Pons (tissue), 1 donor: ENCODE measurements at regions not wholly inside any gene's neighbourhood (a gene's known extent, or its start where the extent isn't known, plus 50 kb on each side); places are given as distances from the start of the nearest gene placed in this dataset.
"Not testable (repeated sequence)": the region's sequence is repeated elsewhere in the genome, so short reads cannot be mapped to it uniquely, and the experiment has no call there.

Experiments used
- DNase-seq: peaks from one replicate; pipeline ENCODE4 v3.0.0-alpha.2; 2016; ENCODE audit warnings: low spot score

DNA sequence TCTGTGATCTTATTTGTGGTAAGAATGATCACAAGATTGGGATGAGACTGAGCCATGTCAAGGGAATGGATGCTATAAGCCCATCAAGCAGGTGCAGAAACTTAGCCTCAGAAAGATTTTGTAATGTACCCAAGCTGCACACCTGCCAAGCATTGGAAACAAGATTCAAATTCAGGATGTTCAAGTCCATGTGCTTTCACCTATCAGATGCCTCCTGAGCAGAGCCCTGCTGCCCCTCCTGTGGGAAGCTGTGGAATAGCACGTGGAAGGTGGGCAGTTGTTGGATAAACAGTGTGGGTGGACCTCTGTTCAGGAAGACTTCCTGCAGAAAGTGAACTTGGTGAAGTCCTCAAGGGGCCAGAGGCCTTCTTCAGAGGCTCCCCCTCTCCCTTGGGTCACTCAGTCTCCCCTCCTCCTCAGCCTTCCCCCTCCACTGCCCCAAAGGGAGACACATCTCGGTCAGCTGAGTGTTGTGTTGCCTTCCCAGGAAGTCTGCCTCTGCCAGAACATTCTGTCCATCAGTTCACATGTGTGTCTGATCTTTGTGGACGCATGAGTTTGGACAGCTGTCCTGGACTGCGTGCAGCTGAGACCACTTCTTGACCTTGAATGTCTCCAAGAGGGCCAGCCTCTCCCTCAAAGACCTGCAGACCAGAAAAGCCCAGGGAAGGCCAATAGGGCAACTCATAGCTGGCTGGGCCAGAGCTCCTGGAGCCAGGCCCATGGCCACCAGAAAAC, 186.1 kb downstream of the INHBB start:
- DNase-seq = no peak

DNA sequence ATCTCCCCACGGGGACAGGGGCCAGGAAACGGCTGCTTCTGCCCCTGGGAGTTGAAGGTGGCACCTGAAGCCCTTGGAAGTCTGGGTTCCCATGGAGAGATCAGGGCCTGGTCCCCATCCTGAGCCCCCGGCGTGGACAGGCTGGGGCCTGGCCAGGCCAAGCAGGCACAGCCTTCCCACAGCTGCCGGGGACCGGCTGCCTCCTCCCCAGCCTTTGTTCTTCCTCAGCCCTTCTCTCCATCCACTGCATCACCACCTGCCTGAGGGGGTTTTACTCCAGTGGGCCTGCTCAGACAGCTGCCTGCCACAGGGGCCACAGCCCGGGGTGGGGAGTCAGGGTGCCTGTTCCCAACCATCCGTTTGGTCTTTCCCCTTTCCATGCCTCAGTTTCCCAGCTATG, 187.7 kb downstream of the INHBB start:
- no peak for DNase-seq

DNA sequence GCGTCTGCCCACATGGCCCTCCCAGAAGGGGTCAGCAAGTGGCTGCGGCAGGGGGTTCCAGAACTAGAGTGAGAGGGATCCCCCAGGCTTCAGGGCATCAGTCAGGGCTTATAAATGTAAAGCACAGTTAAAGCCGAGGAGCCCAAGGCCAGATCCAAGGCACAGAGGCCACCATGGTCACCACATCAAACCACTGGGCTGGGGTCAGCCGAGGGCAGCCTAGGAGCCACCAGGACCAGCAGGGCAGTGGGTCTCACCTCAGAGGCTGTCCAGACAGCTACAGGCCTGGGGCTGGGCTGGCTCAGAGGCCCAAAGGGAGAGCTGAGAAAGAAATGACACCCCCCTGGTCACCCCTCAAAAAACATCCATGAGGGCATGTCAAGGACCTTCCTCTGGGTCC, 188.5 kb downstream of the INHBB start:
- no peak for DNase-seq

DNA sequence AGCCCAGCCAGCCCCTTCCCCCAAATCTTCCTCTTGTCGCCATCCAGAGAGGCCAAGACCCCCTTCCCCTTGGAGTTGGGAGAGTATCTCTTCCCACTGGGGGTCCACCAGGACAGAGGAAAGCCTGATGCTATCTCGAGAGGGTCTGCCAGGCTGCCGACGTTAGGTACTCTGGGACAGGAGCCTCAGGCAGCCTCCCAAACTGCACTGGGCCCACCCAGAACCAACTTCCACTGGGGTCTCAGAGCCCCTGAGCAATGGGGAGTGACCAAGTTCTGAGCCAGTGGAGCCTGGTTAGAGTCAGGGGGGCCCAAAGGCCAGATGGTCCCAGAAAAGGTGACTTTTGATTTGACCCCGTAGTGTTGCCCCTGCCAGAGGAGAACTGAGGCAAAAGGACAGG, 189.1 kb downstream of the INHBB start:
- no peak for DNase-seq

DNA sequence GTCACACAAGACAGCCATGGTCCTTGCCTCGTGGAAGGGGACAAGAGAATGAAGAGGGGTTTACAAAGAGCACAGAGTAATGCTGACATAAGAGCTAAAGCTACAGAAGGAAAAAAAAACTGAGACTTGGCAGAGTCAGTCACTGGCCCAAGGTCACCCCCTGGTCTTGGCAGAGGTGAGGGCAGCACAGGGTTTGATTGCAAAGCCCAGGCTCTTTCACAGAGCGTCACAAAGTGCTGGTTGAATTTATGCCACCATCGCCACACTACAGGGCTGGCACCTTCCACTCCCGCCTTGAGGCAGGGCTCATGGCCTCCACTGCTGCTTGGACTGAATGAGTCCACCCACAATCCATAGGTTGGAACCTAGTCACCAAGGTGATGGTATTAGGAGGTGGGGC, 190.2 kb downstream of the INHBB start:
- no peak for DNase-seq

DNA sequence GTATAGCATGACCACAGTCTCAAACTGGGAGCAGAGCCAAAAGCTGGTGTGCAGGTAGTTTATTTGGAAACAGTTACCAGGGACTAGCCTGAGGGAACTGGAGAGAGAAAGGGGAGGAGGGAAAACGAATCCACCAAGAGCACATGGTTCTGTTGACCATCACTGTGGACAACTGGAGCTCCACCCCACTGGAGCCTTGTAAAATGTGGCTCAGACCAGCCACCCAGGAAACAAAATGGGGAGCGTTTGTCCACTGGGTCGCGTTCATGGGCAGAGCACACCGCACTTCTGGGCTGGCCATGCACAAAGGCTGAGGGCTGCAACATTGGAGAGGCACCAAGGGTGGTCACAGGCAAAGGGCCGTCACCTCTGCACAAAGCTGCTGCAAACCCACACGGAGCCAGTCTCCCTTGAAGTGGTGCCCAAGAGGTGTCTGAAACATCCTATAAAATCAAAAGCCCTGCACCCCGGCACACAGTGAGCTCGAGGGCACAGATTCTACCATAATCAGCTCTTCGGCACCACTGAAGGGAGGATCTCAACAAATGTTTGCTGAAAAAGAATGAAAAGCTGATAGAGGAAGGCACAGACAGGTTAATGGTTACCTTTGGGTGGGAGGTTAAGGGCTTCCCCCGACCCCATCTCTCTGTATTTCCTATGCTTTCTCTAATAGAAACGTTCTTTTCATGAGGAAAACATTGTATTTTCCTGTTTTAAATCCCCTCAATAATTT, 192.9 kb downstream of the INHBB start:
- DNase-seq = no peak

DNA sequence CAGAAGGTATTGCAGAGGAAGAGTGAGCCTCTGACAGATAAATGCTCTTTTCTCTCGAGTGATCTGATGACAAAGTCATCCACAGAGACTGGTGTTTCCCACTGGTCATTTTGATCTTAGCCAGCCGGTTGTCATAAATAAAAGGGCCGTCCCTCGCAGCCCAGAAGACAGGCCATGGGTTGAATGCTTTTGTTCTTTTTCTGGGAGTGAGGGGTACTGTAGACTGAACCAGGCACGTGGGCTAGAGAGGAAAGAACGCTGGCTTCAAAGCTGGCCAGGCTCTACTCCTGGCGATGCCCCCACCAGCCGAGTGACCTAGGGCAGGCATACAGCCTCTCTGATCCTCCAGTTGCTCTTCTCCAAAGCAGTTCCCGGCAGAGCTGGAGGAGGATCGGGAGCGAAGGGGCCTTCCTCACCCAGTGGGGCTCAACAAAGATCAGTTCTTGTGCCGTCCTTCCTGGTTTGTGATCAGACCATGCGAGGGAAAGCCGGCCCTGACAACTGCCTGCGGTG, 193.5 kb downstream of the INHBB start:
- no peak for DNase-seq

DNA sequence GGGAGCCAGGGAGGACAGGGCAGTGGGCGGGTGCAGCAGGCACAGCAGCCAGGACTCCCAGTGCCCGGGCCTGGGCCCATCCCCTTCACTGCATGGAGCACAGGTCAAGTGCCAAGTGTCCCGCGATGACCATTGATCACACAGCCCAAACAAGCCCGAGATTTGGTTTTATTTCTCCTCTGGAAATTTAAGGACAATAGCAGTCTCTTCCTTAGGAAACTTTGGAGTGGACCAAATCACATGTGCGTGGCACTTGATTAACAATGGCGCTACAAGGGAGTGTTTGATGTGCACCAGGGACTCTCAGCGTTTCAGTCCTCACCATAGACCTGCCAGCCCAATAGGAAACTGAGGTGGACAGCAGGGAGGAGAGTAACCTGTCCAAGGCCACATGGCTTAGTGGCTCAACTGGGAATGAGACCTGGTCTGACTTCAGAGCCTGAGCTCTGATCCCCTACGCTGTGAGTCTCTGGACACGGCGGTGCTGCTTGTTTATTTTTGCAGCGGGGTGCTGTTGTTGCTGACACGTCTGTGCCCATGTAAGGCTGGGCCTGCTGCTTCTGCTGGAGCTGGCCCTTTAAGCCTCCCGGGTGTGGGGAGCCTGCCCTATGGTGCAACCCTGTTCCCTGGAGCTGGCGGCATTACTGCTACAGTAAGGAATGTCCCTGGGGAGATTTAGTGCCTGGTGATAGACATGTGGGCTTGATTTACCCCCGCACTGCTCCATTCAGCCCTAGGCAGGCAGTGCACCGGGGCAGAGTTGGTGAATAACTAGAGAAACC, 194.2 kb downstream of the INHBB start:
- DNase-seq = no peak

DNA sequence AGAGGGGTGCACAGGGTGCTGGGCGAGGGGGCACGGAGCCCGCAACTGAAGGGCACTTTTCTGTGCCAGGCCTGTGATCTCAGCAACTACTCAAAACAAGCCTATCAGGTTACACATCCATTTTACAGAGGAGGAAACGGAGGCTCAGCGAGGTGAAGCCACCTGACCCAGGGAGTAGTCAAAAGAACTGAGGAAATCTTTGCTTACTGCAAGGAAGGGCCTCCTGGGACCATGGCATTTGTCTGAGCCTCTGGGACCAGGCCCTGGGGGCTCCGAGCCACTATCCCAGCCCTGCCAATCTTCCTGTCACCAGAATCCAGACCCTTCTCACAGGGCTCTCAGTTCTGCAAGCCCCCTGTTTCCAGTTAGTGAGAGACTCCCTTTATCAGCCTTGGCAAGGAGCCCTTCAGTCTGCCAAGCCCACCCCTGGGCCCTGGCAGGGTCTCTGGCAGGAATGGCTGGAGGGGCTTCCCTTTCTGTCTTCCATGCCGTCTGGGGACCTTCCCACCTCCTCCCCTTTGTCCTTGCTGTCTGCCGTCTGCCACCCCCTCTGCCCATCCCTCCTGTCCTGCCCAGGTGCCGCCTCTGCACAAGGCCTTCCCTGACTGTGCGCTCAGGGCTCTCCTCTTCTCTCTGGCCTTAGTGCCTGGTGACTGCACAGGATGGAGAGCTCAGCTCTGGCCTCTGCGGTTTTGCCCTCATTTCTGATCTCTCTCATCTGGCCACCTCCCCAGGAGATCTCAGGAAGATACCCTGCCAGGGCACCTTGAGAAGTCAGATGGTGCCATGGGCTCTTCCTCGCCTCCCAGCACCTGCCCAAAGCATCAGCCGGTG, 194.7 kb upstream of the GLI2 start:
- DNase-seq = no peak

DNA sequence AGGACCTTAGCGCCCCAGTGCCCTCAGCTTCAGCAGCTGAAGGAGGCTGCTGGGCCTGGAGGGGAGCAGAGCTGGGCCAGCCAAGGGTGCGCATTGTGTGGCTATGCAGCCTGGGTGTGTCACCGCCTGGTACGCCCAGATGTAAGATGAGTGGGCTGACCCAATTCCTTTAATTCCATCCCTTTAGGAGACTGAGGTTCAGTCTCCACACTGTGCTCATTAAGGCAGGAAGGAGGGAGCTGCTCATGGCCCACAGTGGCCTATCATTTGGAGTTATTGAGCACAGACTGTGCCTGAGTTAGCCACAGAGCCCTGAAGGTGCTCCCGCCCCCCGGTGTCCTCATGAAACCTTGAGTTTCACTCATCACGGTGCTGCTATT, 194.1 kb upstream of the GLI2 start:
- no peak for DNase-seq

DNA sequence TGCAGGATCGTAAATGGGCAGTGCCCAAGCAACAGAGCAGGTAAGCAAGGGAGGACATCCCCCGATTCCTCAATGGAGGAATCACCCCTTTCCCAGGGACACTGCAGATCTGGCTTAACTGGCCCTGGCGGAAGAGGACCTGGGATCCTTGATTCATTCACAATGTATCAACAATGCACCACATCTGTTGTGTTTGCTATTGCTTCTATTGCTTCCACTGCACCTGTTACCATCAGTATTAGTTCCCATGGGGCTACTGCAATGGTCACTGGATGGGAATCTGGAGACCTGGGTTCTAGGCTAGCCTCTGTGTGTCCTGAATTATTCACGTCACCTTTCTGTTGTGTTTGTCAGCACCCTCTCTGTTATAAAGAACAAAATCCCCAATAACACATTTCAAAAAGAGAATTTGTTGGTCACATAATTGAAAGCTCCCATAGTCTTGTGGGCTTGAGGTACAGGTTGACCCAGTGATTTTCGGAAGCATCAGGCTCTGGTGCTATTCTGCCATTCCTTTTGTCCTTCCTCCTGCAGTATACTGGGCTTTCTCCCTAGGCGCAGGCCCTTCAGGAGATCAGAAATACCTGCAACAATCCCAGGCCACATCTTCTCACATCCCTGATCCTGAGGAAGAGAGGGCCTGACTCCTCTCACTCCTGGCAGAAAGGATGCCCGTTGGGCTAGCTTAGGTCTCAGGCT, 193.5 kb upstream of the GLI2 start:
- no peak for DNase-seq

DNA sequence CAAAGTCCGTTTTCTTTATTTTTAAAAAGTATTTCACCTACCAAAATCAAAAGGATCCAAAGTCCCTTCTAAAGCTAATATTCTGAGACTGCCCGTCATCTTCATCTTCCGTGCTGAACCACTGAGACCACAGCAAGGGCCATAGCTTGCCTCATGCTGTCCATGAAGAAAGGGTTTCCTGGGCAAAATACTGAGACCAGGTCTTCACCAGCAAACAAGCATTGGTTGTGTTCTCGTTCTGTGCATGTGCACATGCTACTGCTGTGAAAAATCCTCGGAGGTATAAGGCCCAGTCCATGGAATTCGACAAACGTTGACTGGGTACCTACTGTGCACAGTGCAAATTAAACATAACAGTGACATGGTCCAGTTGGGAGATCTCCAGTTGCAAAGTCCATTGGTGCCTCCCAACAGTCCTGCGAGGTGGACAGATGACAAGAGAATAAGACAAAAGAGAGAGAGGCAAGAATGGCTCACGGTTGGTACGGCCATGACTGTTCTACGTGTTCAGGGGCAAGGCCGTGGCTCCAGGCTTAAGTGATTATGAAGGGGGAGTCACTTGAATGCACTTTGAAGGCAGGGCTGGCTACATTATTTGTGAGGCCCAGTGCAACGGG, 192.6 kb upstream of the GLI2 start:
- DNase-seq = no peak

DNA sequence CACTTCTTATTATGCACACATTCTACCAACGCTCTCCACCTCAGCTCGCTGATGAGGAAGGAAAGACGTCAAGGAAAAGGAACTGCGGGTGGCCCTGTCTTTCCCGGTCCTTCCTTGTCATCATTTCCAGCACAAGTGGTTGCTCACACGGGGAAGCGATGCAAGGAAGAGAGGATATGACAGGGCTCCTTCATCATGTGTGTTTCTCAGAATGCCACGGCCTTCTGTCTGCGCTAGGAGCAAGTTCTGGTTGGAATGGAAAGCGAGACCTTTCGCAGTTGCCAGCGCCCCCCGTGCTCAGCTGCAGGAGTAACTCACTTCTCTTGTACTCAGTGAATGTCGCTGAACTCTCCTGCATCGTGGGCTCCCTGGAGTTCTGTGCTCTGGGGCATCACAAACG, 191.8 kb upstream of the GLI2 start:
- no peak for DNase-seq

DNA sequence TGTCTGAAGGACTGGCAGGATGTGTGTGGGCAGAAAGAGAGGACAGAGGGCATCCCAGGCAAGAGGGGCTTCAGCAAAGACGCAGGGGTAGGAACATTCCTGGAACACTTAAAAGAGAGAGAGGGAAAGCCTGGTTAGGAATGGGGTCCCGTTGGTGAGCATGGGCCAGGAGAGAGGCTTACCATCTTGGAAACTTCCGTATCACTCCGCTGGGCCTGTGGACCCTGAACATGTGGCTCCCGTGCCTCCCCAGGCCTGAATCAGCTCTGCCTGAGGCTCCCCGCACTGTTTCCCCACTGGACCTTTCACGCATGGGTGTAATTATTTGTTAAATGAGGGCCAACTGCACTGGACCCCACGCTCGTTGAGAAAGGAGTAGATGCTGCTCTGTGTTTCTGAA, 191.1 kb upstream of the GLI2 start:
- no peak for DNase-seq

DNA sequence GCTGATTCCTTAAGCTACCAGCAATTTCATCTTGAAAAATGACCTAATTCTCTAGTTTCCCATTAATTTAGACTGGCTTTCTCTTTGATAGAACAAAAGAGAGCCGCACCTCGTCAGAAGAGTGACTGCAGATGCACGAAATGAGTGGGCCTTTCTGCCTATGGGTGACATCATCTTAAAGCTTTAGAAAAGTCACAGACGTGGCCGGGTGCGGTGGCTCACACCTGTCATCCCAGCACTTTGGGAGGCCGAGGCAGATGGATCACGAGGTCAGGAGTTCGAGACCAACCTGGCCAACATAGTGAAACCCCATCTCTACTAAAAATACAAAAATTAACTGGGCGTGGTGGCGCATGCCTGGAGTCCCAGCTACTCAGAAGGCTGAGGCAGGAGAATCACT, 190.7 kb upstream of the GLI2 start:
- not testable (repeated sequence) for DNase-seq

DNA sequence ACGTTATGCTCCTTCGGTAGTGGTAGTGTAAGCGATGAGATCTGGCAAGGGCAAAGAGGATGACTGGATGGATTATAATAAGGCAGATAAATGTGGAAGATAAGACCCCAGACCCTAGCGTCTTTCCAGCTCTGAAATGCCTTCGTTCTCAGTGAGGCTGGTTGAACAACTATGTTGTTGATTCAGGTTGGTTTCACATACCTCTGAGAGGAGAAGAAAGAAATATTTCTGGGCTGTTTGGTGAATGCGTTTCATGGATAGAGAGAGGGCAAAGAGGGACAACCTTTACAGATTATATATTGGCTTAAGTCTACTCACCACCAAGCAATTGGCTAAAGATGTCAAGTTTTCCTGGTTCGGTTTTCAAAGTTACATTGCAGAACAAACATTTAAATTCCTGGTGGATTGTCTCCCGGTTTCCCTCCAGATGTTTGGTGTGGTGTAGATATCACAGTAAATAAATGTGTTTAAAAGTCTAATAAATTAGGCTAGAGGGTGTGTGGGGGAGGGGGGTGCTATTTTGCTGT, 190.1 kb upstream of the GLI2 start:
- DNase-seq = no peak

DNA sequence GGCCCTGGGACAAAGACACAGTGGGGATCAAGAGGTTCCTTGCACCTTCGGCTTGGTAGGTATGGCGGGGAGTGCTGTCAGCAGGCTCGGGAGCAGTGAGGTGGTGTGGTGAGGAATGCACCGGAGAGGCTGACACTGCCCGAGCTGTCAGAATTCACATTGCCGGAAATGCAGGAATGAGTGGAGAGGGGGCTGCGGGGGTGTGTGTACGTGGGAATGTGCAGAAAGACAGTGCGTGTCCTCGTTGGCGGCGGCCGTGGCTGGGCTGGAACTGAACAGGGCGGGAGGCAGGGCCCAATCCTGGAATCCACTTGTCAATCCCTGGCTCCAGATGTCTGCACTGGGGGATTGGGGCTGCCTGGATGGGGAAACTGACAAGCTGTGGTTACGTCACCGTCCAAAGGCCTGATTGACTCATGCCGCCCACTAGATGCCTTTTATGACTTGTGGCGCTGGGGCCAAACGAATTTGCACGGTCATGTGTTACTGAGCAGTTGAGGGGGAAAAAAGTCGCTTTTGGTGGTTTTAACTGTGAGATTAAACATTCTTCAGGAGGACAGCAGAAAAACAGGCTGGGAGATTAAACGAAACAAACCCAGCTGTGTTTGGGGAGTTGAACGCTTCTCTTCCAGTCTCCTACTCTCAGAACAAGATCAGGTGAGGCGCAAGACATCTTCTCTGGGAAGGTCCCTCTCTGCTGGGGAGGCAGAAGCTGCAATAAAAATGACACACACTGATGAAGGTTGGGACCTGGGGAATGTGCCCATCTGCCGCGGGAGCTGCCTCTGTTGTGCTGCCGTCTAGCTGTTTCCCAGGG, 189.4 kb upstream of the GLI2 start:
- no peak for DNase-seq

DNA sequence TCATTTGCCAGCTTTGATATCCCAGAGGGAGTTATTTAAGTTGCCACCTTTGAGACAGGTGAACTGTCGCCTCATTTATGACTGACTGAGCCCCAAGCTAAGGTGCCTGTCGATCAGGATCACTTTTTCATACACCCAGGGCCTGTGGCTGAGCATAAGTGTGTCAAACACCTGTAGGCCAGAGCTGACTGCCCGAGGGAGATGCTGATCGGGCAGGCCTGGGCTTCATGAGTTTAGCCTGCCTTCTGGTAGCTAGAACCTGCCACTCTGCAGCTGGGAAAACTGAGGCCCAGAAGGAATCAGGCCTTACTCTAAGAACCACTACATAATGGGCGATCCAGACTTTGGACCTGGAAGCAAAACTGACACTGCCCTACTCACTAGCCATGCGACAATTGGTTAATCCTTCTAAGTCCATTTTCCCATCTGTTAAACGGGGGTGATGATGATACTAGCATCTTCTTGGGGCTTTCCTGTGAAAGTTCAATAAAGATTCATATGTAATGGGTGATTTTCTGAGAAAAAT, 188.7 kb upstream of the GLI2 start:
- no peak for DNase-seq

DNA sequence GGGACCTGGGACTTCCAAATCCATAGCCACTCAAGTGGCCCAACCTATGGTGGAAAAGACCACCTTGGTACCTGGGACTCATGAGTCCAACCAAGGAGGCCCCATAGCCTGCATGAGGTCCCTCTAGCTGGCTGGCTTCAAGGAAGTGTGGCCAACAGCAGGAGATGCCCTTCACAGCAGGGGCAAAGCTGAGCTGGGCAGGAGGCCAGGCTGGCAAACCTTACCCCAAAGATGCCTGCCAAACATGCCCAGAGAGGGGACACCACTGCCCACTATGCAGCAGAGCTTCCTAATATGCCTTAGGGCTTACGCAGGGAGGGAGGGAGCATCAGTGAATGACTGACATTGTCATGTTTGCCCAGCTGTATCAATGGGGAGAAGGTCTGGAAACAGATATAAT, 188.0 kb upstream of the GLI2 start:
- no peak for DNase-seq
